ENCODE measurements at regions not wholly inside any gene's neighbourhood (a gene's known extent, or its start where the extent isn't known, plus 50 kb on each side); places are given as distances from the start of the nearest gene placed in this dataset.

DNA sequence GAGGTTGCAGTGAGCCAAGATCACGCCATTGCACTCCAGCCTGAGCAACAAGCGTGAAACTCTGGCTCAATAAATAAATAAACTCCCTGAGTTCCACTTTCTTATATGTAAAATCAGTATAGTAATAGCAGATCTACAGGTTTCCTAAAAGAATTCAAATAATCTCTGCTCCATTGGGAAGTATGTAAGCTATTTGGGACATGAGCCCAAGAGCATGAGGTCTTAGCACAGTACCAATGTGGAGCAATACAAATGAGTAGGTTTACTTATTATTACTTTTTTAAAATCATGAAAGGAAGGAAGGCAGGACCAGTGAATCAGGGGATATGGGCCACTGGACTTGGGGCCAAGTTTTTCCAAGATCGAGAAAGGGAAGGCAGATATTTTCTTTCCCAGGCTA, 216.9 kb upstream of the DIO2 start:
- no peak overlapping the region for H3K27ac ChIP-seq
- H3K4me3 ChIP-seq: no peak overlapping the region
- TF ChIP-seq POLR2A (IDR thresholded peaks at IDR 0.05): no peak
- TF ChIP-seq, protein P1, sequence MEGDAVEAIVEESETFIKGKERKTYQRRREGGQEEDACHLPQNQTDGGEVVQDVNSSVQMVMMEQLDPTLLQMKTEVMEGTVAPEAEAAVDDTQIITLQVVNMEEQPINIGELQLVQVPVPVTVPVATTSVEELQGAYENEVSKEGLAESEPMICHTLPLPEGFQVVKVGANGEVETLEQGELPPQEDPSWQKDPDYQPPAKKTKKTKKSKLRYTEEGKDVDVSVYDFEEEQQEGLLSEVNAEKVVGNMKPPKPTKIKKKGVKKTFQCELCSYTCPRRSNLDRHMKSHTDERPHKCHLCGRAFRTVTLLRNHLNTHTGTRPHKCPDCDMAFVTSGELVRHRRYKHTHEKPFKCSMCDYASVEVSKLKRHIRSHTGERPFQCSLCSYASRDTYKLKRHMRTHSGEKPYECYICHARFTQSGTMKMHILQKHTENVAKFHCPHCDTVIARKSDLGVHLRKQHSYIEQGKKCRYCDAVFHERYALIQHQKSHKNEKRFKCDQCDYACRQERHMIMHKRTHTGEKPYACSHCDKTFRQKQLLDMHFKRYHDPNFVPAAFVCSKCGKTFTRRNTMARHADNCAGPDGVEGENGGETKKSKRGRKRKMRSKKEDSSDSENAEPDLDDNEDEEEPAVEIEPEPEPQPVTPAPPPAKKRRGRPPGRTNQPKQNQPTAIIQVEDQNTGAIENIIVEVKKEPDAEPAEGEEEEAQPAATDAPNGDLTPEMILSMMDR (IDR thresholded peaks at IDR 0.05): no peak
- H3K4me1 ChIP-seq: no peaks in the 10 kb centered on the region
- DNase-seq: no peak
- H3K9me3 ChIP-seq: no peaks in the 10 kb centered on the region
- no peaks in the 10 kb centered on the region for H3K36me3 ChIP-seq
- H3K27me3 ChIP-seq: no peaks in the 10 kb centered on the region

DNA sequence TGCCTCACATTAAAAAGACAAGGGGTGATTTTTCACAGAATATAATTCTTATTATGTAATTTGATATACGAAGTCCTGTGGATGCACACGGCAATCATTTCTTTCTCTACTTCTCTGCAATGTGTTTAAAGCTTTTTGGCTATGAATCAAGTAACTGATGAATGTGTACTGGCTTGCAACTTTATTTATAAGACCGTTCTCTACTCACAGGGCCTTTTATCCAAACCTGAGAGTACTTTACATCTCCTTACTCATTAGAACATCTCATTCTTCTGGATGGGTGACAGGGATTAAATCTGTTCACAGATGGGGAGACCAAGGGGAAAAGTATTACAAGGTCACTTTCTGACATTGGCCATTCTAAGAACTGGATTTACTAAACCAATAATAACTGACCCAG, 215.8 kb upstream of the DIO2 start:
- no peak overlapping the region for H3K27ac ChIP-seq
- no peak for TF ChIP-seq POLR2A (IDR thresholded peaks at IDR 0.05)
- TF ChIP-seq, protein P1 (IDR thresholded peaks at IDR 0.05): no peak
- no peaks in the 10 kb centered on the region for H3K27me3 ChIP-seq
- no peak overlapping the region for H3K4me3 ChIP-seq
- no peaks in the 10 kb centered on the region for H3K36me3 ChIP-seq
- no peak for DNase-seq
- no peaks in the 10 kb centered on the region for H3K9me3 ChIP-seq
- H3K4me1 ChIP-seq: no peaks in the 10 kb centered on the region

DNA sequence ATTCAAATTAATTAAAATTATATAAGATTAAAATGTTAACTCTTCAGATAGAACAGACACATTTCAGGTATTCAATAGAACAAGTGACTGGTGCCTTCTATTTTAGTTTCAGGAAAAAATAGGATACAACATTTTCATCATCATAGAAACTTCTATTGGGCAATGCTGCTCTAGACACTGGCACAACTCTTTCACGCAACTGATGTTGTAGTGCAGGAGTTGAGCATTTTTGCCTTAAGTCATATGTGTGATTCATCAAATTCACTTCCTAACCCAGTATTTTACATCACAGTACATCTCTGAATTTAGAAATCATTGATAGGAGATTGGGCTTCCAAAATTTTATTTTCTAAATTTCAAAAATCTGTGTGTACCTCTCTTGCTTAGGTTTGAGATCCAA, 215.4 kb upstream of the DIO2 start:
- H3K4me1 ChIP-seq: no peaks in the 10 kb centered on the region
- no peak overlapping the region for H3K27ac ChIP-seq
- TF ChIP-seq, protein P1 (IDR thresholded peaks at IDR 0.05): no peak
- TF ChIP-seq POLR2A (IDR thresholded peaks at IDR 0.05): no peak
- DNase-seq: no peak
- no peaks in the 10 kb centered on the region for H3K27me3 ChIP-seq
- no peaks in the 10 kb centered on the region for H3K36me3 ChIP-seq
- no peaks in the 10 kb centered on the region for H3K9me3 ChIP-seq
- H3K4me3 ChIP-seq: no peak overlapping the region

DNA sequence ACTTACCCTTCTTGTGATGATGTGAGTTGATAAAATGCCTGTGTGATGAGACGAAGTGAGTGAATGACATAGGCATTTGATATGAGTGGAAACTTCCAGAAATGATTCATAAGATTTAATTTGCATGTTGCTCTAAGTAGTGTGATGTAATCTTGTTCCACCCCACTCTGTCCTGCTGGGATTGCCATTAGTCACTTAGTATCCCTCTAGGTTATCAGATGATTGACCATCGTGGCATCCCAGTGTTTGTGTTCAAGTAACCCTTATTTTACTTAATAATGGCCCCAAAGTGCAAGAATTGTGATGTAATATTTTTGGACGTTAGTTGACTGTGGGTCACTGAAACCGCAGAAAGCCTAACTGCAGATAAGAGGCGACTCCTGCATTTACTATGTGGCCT, 214.4 kb upstream of the DIO2 start:
- no peaks in the 10 kb centered on the region for H3K9me3 ChIP-seq
- TF ChIP-seq POLR2A (IDR thresholded peaks at IDR 0.05): no peak
- TF ChIP-seq, protein P1 (IDR thresholded peaks at IDR 0.05): no peak
- no peaks in the 10 kb centered on the region for H3K27me3 ChIP-seq
- no peak overlapping the region for H3K4me3 ChIP-seq
- no peak overlapping the region for H3K27ac ChIP-seq
- no peaks in the 10 kb centered on the region for H3K4me1 ChIP-seq
- no peak for DNase-seq
- H3K36me3 ChIP-seq: no peaks in the 10 kb centered on the region

DNA sequence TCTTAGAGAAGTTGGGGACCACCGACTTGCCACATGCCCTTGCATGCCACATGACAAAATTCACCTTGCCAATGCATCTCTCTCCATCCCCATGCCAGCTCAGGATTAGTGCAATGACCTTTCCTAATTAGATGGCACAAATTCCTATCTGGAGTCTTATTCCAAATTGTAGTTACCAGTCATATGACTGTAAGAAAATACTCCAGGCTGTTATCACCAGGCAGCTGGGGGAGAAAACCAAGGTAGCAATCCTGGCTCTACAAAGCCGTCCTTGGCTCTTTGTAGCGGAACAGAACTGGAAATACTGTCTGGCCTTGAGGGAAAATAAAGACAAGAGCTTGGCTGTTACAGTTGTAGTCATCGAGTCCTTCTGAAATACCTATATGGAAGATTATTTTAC, 208.5 kb upstream of the DIO2 start:
- Histone ChIP-seq H3K36me3 (no peaks in the 10 kb centered on the region), H3K9me3 (no peaks in the 10 kb centered on the region), H3K27ac (no peak overlapping the region), H3K4me1 (no peaks in the 10 kb centered on the region), H3K27me3 (no peaks in the 10 kb centered on the region), H3K4me3 (no peak overlapping the region)
- TF ChIP-seq POLR2A (IDR thresholded peaks at IDR 0.05): no peak
- TF ChIP-seq, protein P1 (IDR thresholded peaks at IDR 0.05): no peak
- no peak for DNase-seq

DNA sequence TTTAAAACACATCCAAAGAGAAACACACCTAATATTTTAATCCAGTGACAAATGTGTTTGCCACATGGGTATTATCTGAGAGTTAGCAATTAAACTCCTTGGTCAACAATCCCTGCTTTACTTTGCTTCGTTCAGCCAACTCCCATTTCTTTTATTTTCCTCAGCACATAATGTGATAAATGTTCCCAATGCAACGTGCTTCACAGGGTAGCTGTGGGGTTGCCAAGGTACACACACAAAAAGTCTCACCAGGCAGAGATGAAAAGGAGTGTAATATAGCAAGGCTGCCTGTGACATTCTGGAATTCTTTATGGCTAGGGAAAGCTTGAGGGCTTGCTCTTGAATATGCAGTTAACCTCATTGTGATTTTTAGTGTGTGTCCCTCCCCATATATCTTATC, 208.0 kb upstream of the DIO2 start:
- H3K4me1 ChIP-seq: no peaks in the 10 kb centered on the region
- no peak overlapping the region for H3K4me3 ChIP-seq
- TF ChIP-seq, protein P1 (IDR thresholded peaks at IDR 0.05): no peak
- no peak for TF ChIP-seq POLR2A (IDR thresholded peaks at IDR 0.05)
- no peak overlapping the region for H3K27ac ChIP-seq
- DNase-seq: no peak
- H3K9me3 ChIP-seq: no peaks in the 10 kb centered on the region
- no peaks in the 10 kb centered on the region for H3K36me3 ChIP-seq
- no peaks in the 10 kb centered on the region for H3K27me3 ChIP-seq
